SK-N-MC (cell line): ENCODE measurements at regions not wholly inside any gene's neighbourhood (a gene's known extent, or its start where the extent isn't known, plus 50 kb on each side); places are given as distances from the start of the nearest gene placed in this dataset.
"Not testable (repeated sequence)": the region's sequence is repeated elsewhere in the genome, so short reads cannot be mapped to it uniquely, and the experiment has no call there.

Source experiments
- DNase-seq: peaks from one replicate; pipeline ENCODE4 v3.0.0-alpha.2; 2011; ENCODE audit warnings: low read depth, low spot score
- H3K27ac ChIP-seq: fragments of 200-600 bp; sonication (generic); 2 replicates; pipeline ENCODE4 v1.5.1; 2016; ENCODE audit warnings: mixed run types
- H3K36me3 ChIP-seq: fragments of 200-600 bp; sonication (generic); 2 replicates; pipeline ENCODE4 v1.6.1; 2017; ENCODE audit warnings: antibody characterized with exemption, low read length, mixed read lengths; ENCODE audit not compliant: insufficient read depth
- H3K4me3 ChIP-seq: fragments of 200-600 bp; sonication (generic); 2 replicates; pipeline ENCODE4 v1.5.1; 2016
- H3K9ac ChIP-seq: fragments of 200-600 bp; sonication (generic); 2 replicates; pipeline ENCODE4 v1.8.0; 2017; ENCODE audit warnings: mixed run types, mixed read lengths; ENCODE audit not compliant: insufficient read length
- H3K9me3 ChIP-seq: fragments of 200-600 bp; sonication (generic); 2 replicates; pipeline ENCODE4 v1.6.1; 2017; ENCODE audit warnings: low read depth, mild to moderate bottlenecking, antibody characterized with exemption, low read length, moderate library complexity, mixed read lengths
- EZH2 ChIP-seq: fragments of 200-600 bp; sonication (generic); IDR thresholded peaks from one replicate; pipeline ENCODE4 v1.6.1; 2017; ENCODE audit warnings: antibody characterized with exemption
- FOXP2 ChIP-seq: optimal IDR thresholded peaks from 2 replicates; pipeline ENCODE3; 2011; ENCODE audit warnings: mild to moderate bottlenecking, moderate library complexity; ENCODE audit not compliant: insufficient read depth; ENCODE audit errors: extremely low read length, control extremely low read depth
- POLR2AphosphoS5 ChIP-seq: IDR thresholded peaks from 2 replicates; pipeline ENCODE4 v1.6.1; 2012; ENCODE audit warnings: mild to moderate bottlenecking, low read depth, low read length, borderline replicate concordance

DNA sequence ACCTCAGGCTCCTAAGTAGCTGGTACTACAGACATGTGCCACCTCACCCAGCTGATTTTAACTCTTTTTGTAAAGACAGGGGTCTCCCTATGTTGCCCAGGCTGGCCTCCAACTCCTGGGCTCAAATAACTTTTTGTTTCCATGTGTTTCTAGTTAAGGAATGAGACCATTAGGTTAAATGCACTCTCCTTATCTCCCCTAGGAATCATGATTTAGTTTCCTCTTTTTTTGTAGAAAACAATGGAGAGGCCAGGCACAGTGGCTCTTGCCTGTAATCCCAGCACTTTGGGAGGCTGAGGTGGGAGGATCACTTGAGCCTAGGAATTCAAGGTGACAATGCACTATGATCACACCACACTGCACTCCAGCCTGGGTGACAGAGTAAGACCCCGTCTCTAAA is 198.8 kb upstream of the C2CD4B start:
- H3K27ac ChIP-seq: no peak overlapping the region
- no peaks in the 10 kb centered on the region for H3K36me3 ChIP-seq
- H3K4me3 ChIP-seq: no peak overlapping the region
- TF ChIP-seq FOXP2 (no peak), EZH2 (no peak), POLR2AphosphoS5 (no peak)
- no peak for DNase-seq
- no peaks in the 10 kb centered on the region for H3K9me3 ChIP-seq
- no peak overlapping the region for H3K9ac ChIP-seq

DNA sequence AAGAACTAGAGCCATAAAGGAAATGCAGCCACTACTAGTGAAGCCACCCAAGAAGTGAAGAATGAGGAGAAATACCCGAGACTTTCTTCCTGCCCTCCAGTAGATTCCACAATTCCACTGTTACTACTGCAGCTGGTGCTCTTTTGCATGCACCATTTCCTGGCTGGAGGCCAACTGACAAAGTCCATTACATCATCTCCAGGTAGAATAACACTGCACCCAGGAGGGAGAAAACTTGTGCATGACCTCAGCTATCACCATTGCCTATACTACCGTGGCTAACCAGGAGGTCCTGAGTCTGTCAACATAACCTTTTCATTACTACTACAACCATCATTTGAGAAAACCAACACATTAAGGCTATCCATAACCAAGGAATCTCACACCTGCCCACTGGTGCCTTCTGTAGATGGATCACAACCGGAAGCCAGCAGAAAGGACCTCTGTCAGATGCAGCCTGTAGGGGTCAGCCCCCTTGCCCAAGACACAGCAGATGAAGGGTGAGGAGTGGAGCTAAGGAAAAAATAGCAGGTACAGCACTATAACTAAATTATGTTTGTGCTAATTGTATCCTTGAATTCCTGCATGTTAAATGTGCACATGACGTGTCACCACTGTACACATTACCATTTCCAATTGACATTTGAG is 200.8 kb upstream of the C2CD4B start:
- Histone ChIP-seq H3K9ac (no peak overlapping the region), H3K27ac (no peak overlapping the region), H3K9me3 (no peaks in the 10 kb centered on the region), H3K4me3 (no peak overlapping the region), H3K36me3 (no peaks in the 10 kb centered on the region)
- TF ChIP-seq EZH2 (no peak), POLR2AphosphoS5 (no peak), FOXP2 (no peak)
- no peak for DNase-seq

DNA sequence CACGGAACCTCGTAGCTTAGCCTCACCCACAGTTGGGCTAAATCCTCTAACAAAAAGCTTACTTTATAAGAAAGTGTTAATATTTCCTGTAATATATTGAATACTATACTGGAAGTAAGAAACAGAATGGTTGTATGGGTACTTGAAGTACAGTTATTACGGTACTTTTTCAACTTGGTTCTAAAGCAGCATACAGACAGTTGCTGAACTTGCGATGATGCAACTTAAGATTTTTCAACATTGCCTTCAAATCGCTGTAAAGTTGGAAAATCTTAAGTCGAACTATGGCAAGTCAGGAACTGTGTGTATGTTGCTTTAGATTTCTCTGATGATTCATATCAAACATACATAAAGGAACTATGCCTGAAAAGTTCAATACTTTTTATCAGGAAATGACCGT is 204.4 kb upstream of the C2CD4B start:
- no peak for DNase-seq
- no peak overlapping the region for H3K4me3 ChIP-seq
- TF ChIP-seq EZH2 (no peak), POLR2AphosphoS5 (no peak), FOXP2 (no peak)

DNA sequence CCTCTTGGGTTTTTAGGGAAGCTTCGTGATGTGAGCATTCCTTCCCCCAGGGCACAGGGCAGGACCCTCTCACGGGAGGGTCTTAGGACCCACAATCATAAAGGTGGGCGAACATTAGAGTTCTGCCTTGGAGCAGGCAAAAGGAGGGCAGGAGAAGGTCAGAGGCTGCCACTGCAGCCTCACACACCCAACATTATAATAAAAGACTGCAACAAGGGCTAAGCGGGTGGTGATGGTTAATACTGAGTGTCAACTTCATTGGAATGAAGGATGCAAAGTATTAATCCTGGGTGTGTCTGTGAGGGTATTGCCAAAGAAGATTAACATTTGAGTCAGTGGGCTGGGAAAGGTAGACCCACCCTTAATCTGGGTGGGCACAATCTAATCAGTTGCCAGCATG is 206.6 kb upstream of the C2CD4B start:
- not testable (repeated sequence) for H3K4me3 ChIP-seq, H3K36me3 ChIP-seq, H3K9me3 ChIP-seq, DNase-seq, H3K27ac ChIP-seq, H3K9ac ChIP-seq

More for the DNA sequence above, 204.4 kb upstream of the C2CD4B start:
- H3K9ac ChIP-seq: no peak overlapping the region
- H3K36me3 ChIP-seq: no peaks in the 10 kb centered on the region
- H3K27ac ChIP-seq: no peak overlapping the region
- no peaks in the 10 kb centered on the region for H3K9me3 ChIP-seq

DNA sequence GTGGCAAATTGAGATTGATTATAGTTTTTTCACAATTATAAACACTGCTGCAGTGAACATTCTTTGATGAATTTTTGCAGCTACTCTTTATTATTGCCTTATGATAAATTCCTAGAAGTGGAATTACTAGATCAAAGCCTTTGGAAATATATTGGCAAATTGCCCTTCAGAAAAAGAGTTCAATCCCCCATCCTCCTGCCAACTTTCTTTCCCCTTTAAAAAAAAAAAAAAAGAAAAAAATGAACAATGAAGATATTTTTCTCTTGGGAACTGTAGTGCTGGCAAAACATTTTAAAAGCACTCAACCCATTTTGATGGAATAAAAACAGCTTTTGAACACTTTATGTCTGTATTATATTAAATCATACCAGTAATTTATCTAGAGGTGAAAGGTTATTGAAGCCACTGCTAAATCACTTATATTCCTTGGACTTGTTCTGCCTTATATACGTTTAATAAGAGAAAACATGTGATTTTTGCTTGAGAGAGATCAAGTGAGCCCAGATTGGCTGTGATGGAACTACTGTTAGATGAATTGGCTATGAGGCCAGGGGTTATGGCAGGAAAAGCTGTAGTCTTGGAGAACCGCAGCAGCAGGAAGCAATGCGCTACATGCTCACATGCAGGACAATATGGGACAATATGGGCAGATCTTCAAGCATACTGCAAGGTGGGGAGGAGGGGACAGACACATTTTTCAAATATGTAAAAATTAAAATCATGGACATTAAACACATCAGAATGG is 212.8 kb upstream of the C2CD4B start:
- Histone ChIP-seq H3K9me3 (no peaks in the 10 kb centered on the region), H3K9ac (no peak overlapping the region), H3K27ac (no peak overlapping the region), H3K36me3 (no peaks in the 10 kb centered on the region), H3K4me3 (no peak overlapping the region)
- no peak for DNase-seq
- no peak for TF ChIP-seq POLR2AphosphoS5
- no peak for TF ChIP-seq FOXP2
- no peak for TF ChIP-seq EZH2

DNA sequence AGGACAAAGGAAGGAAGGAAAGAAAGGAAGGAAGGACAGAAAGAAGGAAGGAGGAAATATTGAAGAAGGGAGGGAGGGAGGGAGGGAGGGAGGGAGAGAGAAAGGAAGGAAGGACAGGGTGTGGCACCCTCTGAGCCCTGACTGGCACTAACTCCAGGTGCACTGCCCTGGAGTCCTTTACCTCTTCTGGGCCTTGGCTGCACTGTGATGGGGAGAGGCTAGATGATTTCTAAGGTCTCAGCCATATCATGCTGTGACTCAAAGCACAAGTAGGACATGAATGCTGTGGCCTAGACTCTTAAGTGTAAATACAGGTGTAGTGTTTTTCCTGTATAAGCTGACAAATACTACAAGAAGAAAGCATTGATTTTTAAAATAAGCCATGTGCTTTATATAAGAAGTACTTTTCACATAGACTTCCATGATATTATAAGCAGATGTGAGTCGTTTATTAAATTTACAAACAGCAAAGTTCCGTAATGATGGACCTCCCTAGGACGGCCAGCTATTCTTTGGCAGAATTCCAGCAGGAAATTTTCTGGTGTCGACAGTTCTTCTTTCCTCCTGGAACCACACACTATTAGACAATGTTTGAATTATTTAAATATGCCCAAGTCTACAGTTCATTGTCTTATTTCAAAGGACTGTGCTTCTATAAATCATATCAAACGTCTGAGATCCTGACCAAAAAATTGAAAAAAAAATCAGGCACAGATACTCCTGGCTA is 213.8 kb upstream of the C2CD4B start:
- no peak for DNase-seq
- TF ChIP-seq FOXP2 (no peak), POLR2AphosphoS5 (no peak), EZH2 (no peak)
- Histone ChIP-seq H3K4me3 (no peak overlapping the region), H3K9me3 (no peaks in the 10 kb centered on the region), H3K27ac (no peak overlapping the region), H3K36me3 (no peaks in the 10 kb centered on the region), H3K9ac (no peak overlapping the region)

DNA sequence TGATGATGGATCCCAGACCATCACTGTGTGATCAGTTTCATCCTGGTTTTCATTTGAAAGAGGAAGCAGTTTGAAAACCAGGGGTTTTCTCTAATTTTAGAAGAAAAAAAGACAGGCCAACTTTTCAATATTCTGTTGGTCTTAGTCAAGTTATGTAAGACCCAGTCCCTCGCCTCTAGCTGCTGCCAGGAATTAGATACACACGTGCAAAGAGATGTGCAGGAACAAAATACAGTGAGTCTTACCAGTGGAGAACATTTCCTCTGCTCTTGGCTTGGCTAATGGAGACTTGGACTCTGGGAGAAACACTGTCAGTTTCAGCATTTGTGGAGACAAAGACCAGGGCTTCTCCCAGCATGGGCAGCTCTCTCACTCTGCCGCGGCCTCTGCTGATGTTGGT is 214.9 kb upstream of the C2CD4B start:
- Histone ChIP-seq H3K4me3 (no peak overlapping the region), H3K27ac (no peak overlapping the region), H3K36me3 (no peaks in the 10 kb centered on the region), H3K9me3 (no peaks in the 10 kb centered on the region), H3K9ac (no peak overlapping the region)
- DNase-seq: no peak
- TF ChIP-seq FOXP2 (no peak), POLR2AphosphoS5 (no peak), EZH2 (no peak)

DNA sequence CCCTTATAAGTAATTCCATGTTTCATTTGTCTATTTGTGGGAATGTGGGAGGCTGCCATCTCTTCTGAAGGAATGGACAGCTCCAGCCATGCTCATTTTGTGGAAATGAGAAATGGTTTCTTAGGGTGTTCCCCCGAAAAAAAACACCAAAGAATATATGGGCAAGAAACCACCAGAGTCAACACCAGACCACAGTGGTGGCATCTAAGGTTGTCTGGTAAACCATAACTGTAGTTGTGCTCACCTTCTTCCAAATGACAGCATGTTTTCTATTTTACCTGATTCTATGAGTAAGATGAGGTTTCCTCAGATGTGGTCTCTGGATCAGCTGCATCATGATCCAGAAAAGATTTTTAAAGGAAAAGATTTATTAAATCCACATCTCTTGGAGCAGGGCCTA is 217.0 kb upstream of the C2CD4B start:
- H3K36me3 ChIP-seq: no peaks in the 10 kb centered on the region
- no peaks in the 10 kb centered on the region for H3K9me3 ChIP-seq
- no peak overlapping the region for H3K4me3 ChIP-seq
- no peak overlapping the region for H3K9ac ChIP-seq
- TF ChIP-seq FOXP2: no peak
- no peak for TF ChIP-seq POLR2AphosphoS5
- no peak for TF ChIP-seq EZH2
- no peak for DNase-seq
- H3K27ac ChIP-seq: no peak overlapping the region
